Coronary artery (tissue), 2 donors: ENCODE measurements at regions not wholly inside any gene's neighbourhood (a gene's known extent, or its start where the extent isn't known, plus 50 kb on each side); places are given as distances from the start of the nearest gene placed in this dataset.

Experiments
- DNase-seq: peaks from one replicate; pipeline ENCODE4 v3.0.0-alpha.2; 2017; ENCODE audit warnings: low spot score
- H3K27ac ChIP-seq, 2 donors: fragments of 200-600 bp; sonication (generic); one replicate each; pipeline ENCODE4 v1.5.1; 2016 to 2019
- H3K4me3 ChIP-seq: fragments of 200-600 bp; sonication (generic); 2 replicates; pipeline ENCODE4 v1.5.1; 2016; ENCODE audit warnings: mild to moderate bottlenecking, moderate library complexity
- CTCF ChIP-seq: fragments of 200-600 bp; sonication (generic); IDR thresholded peaks from one replicate; pipeline ENCODE4 v1.5.1; 2019; ENCODE audit warnings: antibody characterized with exemption

GRCh38 chr4:155066871-155067270 is 141.6 kb upstream of the NPY2R start:
- TF ChIP-seq CTCF, result no peak

GRCh38 chr4:155071962-155072361 is 136.5 kb upstream of the NPY2R start:
- Histone ChIP-seq H3K4me3 (no peak overlapping the region), H3K27ac (no peak overlapping the region)
- no peak for DNase-seq
- no peak for TF ChIP-seq CTCF

More at GRCh38 chr4:155066871-155067270, 141.6 kb upstream of the NPY2R start:
- DNase-seq, result no peak
- no peak overlapping the region for H3K4me3 ChIP-seq
- no peak overlapping the region for H3K27ac ChIP-seq

- Histone ChIP-seq H3K4me3 (no peak overlapping the region), H3K27ac (no peak overlapping the region)
- no peak for TF ChIP-seq CTCF
- DNase-seq, result no peak
Measured at GRCh38 chr4:155072417-155072816, 136.0 kb upstream of the NPY2R start.

- no peak for DNase-seq
- Histone ChIP-seq H3K4me3 (no peak overlapping the region), H3K27ac (peak overlapping the region in 1 of 2 donors; percentile 4)
- TF ChIP-seq CTCF, result no peak
Measured at GRCh38 chr4:155073852-155074251, 134.6 kb upstream of the NPY2R start.

GRCh38 chr4:155076256-155076785 is 132.1 kb upstream of the NPY2R start:
- TF ChIP-seq CTCF, result no peak
- no peak overlapping the region for H3K27ac ChIP-seq
- no peak for DNase-seq
- no peak overlapping the region for H3K4me3 ChIP-seq

GRCh38 chr4:155077452-155078229 is 130.8 kb upstream of the NPY2R start:
- no peak overlapping the region for H3K27ac ChIP-seq
- DNase-seq, result no peak
- no peak for TF ChIP-seq CTCF
- H3K4me3 ChIP-seq, result no peak overlapping the region

GRCh38 chr4:155079871-155080270 is 128.6 kb upstream of the NPY2R start:
- no peak for DNase-seq
- no peak for TF ChIP-seq CTCF
- Histone ChIP-seq H3K4me3 (no peak overlapping the region), H3K27ac (no peak overlapping the region)
